ENCODE measurements at regions not wholly inside any gene's neighbourhood (a gene's known extent, or its start where the extent isn't known, plus 50 kb on each side); places are given as distances from the start of the nearest gene placed in this dataset.

DNA sequence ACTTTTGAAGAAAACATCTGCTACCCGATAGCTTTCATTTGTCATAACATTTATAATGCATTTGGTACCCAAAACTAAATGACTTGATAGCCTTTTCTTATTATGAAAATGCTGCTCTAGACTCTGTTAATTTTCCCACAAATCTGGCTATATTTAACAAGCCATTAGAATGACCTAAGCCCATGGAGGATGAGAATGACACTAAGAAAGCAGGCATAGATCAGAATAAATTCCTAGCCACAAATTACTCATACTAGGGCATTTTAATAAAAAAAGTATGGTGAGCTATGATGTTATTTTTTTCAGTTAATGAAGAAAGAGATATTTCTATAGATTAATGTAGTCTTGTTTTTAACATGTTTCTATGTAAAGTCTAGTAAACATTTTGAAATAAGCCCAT is 1728.3 kb downstream of the SUCLG1 start:
- H3K27me3 ChIP-seq (replicated peaks; ENCODE audit: insufficient read depth, low read length), result no peaks in the 10 kb centered on the region
- H3K4me1 ChIP-seq (ENCODE audit: low read length), result no peaks in the 10 kb centered on the region
- H3K4me3 ChIP-seq (ENCODE audit: low read length), result no peak overlapping the region
- no peaks in the 10 kb centered on the region for H3K79me2 ChIP-seq (ENCODE audit: low read length)
- no peaks in the 10 kb centered on the region for H3K36me3 ChIP-seq (replicated peaks; ENCODE audit: insufficient read depth, low read length)
- H3K4me2 ChIP-seq (ENCODE audit: low read depth, low read length), result no peak overlapping the region
- no peak for DNase-seq
- H3K9me2 ChIP-seq (replicated peaks; ENCODE audit: insufficient read depth, low read length), result no peaks in the 10 kb centered on the region
- no peak overlapping the region for H2AFZ ChIP-seq (ENCODE audit: low read length)
- no peak overlapping the region for H3K9ac ChIP-seq (ENCODE audit: low read length)
- H4K20me1 ChIP-seq (ENCODE audit: insufficient read depth, low read length), result no peaks in the 10 kb centered on the region
- H3K27ac ChIP-seq (ENCODE audit: low read length), result no peak overlapping the region
- H3K9me3 ChIP-seq (replicated peaks; ENCODE audit: insufficient read depth, low read length), result no peaks in the 10 kb centered on the region
- TF ChIP-seq, protein P1, sequence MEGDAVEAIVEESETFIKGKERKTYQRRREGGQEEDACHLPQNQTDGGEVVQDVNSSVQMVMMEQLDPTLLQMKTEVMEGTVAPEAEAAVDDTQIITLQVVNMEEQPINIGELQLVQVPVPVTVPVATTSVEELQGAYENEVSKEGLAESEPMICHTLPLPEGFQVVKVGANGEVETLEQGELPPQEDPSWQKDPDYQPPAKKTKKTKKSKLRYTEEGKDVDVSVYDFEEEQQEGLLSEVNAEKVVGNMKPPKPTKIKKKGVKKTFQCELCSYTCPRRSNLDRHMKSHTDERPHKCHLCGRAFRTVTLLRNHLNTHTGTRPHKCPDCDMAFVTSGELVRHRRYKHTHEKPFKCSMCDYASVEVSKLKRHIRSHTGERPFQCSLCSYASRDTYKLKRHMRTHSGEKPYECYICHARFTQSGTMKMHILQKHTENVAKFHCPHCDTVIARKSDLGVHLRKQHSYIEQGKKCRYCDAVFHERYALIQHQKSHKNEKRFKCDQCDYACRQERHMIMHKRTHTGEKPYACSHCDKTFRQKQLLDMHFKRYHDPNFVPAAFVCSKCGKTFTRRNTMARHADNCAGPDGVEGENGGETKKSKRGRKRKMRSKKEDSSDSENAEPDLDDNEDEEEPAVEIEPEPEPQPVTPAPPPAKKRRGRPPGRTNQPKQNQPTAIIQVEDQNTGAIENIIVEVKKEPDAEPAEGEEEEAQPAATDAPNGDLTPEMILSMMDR (IDR thresholded peaks at IDR 0.05; ENCODE audit: low read length), result no peak
- TF ChIP-seq EZH2phosphoT487 (IDR thresholded peaks at IDR 0.05; ENCODE audit: low read length) (no peak), EZH2 (optimal IDR thresholded peaks at IDR 0.05; ENCODE audit: low read depth, low read length) (no peak)
- H3F3A ChIP-seq (ENCODE audit: insufficient read depth, low read length), result no peaks in the 10 kb centered on the region

DNA sequence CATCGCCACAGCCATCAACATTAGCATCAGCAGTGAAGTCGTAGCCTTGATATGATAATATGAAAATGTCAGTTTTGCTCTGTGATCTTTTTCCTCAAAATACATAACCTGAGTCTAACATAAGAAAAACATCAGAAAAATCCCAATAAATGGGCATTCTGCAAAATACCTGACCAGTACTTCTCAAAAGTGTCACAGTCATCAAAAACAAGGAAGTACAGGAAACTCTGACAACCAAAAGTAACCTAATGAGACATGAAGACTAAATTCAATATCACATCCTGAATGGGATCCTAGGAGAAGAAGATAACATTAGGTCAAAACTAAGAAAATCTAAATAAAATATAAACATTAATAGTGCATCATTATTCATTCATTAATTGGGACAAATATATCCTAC is 1731.0 kb downstream of the SUCLG1 start:
- no peaks in the 10 kb centered on the region for H3K27me3 ChIP-seq (replicated peaks; ENCODE audit: insufficient read depth, low read length)
- H2AFZ ChIP-seq (ENCODE audit: low read length), result no peak overlapping the region
- H3K4me3 ChIP-seq (ENCODE audit: low read length), result no peak overlapping the region
- H4K20me1 ChIP-seq (ENCODE audit: insufficient read depth, low read length), result no peaks in the 10 kb centered on the region
- no peaks in the 10 kb centered on the region for H3F3A ChIP-seq (ENCODE audit: insufficient read depth, low read length)
- no peaks in the 10 kb centered on the region for H3K4me1 ChIP-seq (ENCODE audit: low read length)
- TF ChIP-seq EZH2 (optimal IDR thresholded peaks at IDR 0.05; ENCODE audit: low read depth, low read length) (no peak), EZH2phosphoT487 (IDR thresholded peaks at IDR 0.05; ENCODE audit: low read length) (no peak)
- TF ChIP-seq, protein P1 (IDR thresholded peaks at IDR 0.05; ENCODE audit: low read length), result no peak
- H3K9me2 ChIP-seq (replicated peaks; ENCODE audit: insufficient read depth, low read length), result no peaks in the 10 kb centered on the region
- H3K79me2 ChIP-seq (ENCODE audit: low read length), result no peaks in the 10 kb centered on the region
- H3K9me3 ChIP-seq (replicated peaks; ENCODE audit: insufficient read depth, low read length), result no peaks in the 10 kb centered on the region
- no peak overlapping the region for H3K27ac ChIP-seq (ENCODE audit: low read length)
- H3K9ac ChIP-seq (ENCODE audit: low read length), result no peak overlapping the region
- DNase-seq, result no peak
- H3K4me2 ChIP-seq (ENCODE audit: low read depth, low read length), result no peak overlapping the region
- H3K36me3 ChIP-seq (replicated peaks; ENCODE audit: insufficient read depth, low read length), result no peaks in the 10 kb centered on the region

GRCh38 chr2:82708681-82709080 is 1750.4 kb downstream of the SUCLG1 start:
- DNase-seq, result no peak
- Histone ChIP-seq H3K4me2 (ENCODE audit: low read depth, low read length) (no peak overlapping the region), H3K4me1 (ENCODE audit: low read length) (no peaks in the 10 kb centered on the region), H3F3A (ENCODE audit: insufficient read depth, low read length) (no peaks in the 10 kb centered on the region), H3K27ac (ENCODE audit: low read length) (no peak overlapping the region), H3K9me3 (replicated peaks; ENCODE audit: insufficient read depth, low read length) (no peaks in the 10 kb centered on the region), H4K20me1 (ENCODE audit: insufficient read depth, low read length) (no peaks in the 10 kb centered on the region), H3K27me3 (replicated peaks; ENCODE audit: insufficient read depth, low read length) (no peaks in the 10 kb centered on the region), H3K79me2 (ENCODE audit: low read length) (no peaks in the 10 kb centered on the region), H3K4me3 (ENCODE audit: low read length) (no peak overlapping the region), H2AFZ (ENCODE audit: low read length) (no peak overlapping the region), H3K9me2 (replicated peaks; ENCODE audit: insufficient read depth, low read length) (no peaks in the 10 kb centered on the region), H3K9ac (ENCODE audit: low read length) (no peak overlapping the region), H3K36me3 (replicated peaks; ENCODE audit: insufficient read depth, low read length) (no peaks in the 10 kb centered on the region)
- TF ChIP-seq EZH2 (optimal IDR thresholded peaks at IDR 0.05; ENCODE audit: low read depth, low read length) (no peak), EZH2phosphoT487 (IDR thresholded peaks at IDR 0.05; ENCODE audit: low read length) (no peak)
- TF ChIP-seq, protein P1 (IDR thresholded peaks at IDR 0.05; ENCODE audit: low read length), result no peak
